NB4 (cell line): ENCODE measurements at regions not wholly inside any gene's neighbourhood (a gene's known extent, or its start where the extent isn't known, plus 50 kb on each side); places are given as distances from the start of the nearest gene placed in this dataset.

ENCODE experiments used
- DNase-seq: peaks from one replicate; pipeline ENCODE4 v3.0.0; 2010; ENCODE audit warnings: low read depth
- H3K4me3 ChIP-seq: one replicate; pipeline ENCODE4 v1.5.1; 2011; ENCODE audit warnings: mild to moderate bottlenecking, low read depth, low read length, moderate library complexity
- CTCF ChIP-seq: IDR thresholded peaks from one replicate; pipeline ENCODE4 v1.5.1; 2012; ENCODE audit warnings: low read depth, low read length
- MAX ChIP-seq: IDR thresholded peaks from 2 replicates; pipeline ENCODE4 v1.6.1; 2011; ENCODE audit warnings: low read depth, low read length
- MYC ChIP-seq: IDR thresholded peaks from 2 replicates; pipeline ENCODE4 v1.6.1; 2011; ENCODE audit warnings: low read depth, low read length
- POLR2A ChIP-seq: IDR thresholded peaks from 2 replicates; pipeline ENCODE4 v1.6.1; 2011; ENCODE audit warnings: mild to moderate bottlenecking; ENCODE audit not compliant: insufficient read length; ENCODE audit errors: extremely low read depth

- TF ChIP-seq MYC (no peak), POLR2A (no peak), MAX (no peak), CTCF (no peak)
- no peak overlapping the region for H3K4me3 ChIP-seq
- DNase-seq = peak; percentile 12
These were observed 700.1 kb downstream of the KCNT2 start for GRCh38 chr1:195908121-195908520.

GRCh38 chr1:195903203-195903602 lies 705.0 kb downstream of the KCNT2 start:
- no peak for DNase-seq
- H3K4me3 ChIP-seq = no peak overlapping the region
- no peak for TF ChIP-seq CTCF
- TF ChIP-seq MYC = no peak
- TF ChIP-seq MAX = no peak
- TF ChIP-seq POLR2A = no peak

GRCh38 chr1:195902779-195903178 lies 705.5 kb downstream of the KCNT2 start:
- DNase-seq = no peak
- TF ChIP-seq POLR2A = no peak
- no peak for TF ChIP-seq CTCF
- no peak for TF ChIP-seq MAX
- TF ChIP-seq MYC = no peak
- no peak overlapping the region for H3K4me3 ChIP-seq

- no peak overlapping the region for H3K4me3 ChIP-seq
- DNase-seq = no peak
- no peak for TF ChIP-seq MAX
- no peak for TF ChIP-seq MYC
- TF ChIP-seq CTCF = no peak
- no peak for TF ChIP-seq POLR2A
These were observed 708.4 kb downstream of the KCNT2 start for GRCh38 chr1:195899762-195900352.

GRCh38 chr1:195898924-195899323 lies 709.3 kb downstream of the KCNT2 start:
- DNase-seq = no peak
- H3K4me3 ChIP-seq = no peak overlapping the region
- no peak for TF ChIP-seq MYC
- TF ChIP-seq CTCF = no peak
- TF ChIP-seq MAX = no peak
- TF ChIP-seq POLR2A = no peak

- TF ChIP-seq MYC = no peak
- no peak for TF ChIP-seq MAX
- no peak for TF ChIP-seq POLR2A
- TF ChIP-seq CTCF = no peak
- DNase-seq = no peak
- no peak overlapping the region for H3K4me3 ChIP-seq
These were observed 709.9 kb downstream of the KCNT2 start for GRCh38 chr1:195898373-195898772.
